Right atrium auricular region (tissue), 2 donors: ENCODE measurements at regions not wholly inside any gene's neighbourhood (a gene's known extent, or its start where the extent isn't known, plus 50 kb on each side); places are given as distances from the start of the nearest gene placed in this dataset.
"Not testable (repeated sequence)": the region's sequence is repeated elsewhere in the genome, so short reads cannot be mapped to it uniquely, and the experiment has no call there.

ENCODE experiments used
- DNase-seq: peaks from one replicate; pipeline ENCODE4 v3.0.0-alpha.2; 2019; ENCODE audit warnings: low spot score
- H3K27ac ChIP-seq, 2 donors: fragments of 200-600 bp; sonication (generic); 1 replicate in 1 of 2; 2 replicates in 1 of 2; pipeline ENCODE4 v1.5.1; 2016 to 2019
- H3K27me3 ChIP-seq, 2 donors: fragments of 200-600 bp; sonication (generic); one replicate each; pipeline versions ENCODE4 v1.5.1 to v1.6.0; 2017 to 2019
- H3K36me3 ChIP-seq: fragments of 200-600 bp; sonication (generic); one replicate; pipeline ENCODE4 v1.5.1; 2016
- H3K4me1 ChIP-seq, 2 donors: fragments of 200-600 bp; sonication (generic); one replicate each; pipeline versions ENCODE4 v1.5.1 to v1.6.0; 2017 to 2019
- H3K4me3 ChIP-seq, 2 donors: fragments of 200-600 bp; sonication (generic); 1 replicate in 1 of 2; 2 replicates in 1 of 2; pipeline ENCODE4 v1.5.1; 2017 to 2019; ENCODE audit warnings: mild to moderate bottlenecking in 1 of 2, moderate library complexity in 1 of 2
- H3K9me3 ChIP-seq, 2 donors: fragments of 200-600 bp; sonication (generic); one replicate each; pipeline ENCODE4 v1.5.1; 2019
- TF ChIP-seq, protein P1 (sequence below), 2 donors: fragments of 200-600 bp; sonication (generic); IDR thresholded peaks; one replicate each; pipeline ENCODE4 v1.5.1; 2019; ENCODE audit warnings: antibody characterized with exemption in 2 of 2

GRCh38 chr6:102918161-102918560 is 1524.7 kb downstream of the GRIK2 start:
- DNase-seq, result no peak

GRCh38 chr6:102911571-102911970 is 1518.1 kb downstream of the GRIK2 start:
- Histone ChIP-seq H3K4me1 (no peaks in the 10 kb centered on the region), H3K27ac (no peak overlapping the region), H3K4me3 (no peak overlapping the region), H3K36me3 (no peaks in the 10 kb centered on the region), H3K27me3 (no peaks in the 10 kb centered on the region), H3K9me3 (no peaks in the 10 kb centered on the region)
- TF ChIP-seq, protein P1, sequence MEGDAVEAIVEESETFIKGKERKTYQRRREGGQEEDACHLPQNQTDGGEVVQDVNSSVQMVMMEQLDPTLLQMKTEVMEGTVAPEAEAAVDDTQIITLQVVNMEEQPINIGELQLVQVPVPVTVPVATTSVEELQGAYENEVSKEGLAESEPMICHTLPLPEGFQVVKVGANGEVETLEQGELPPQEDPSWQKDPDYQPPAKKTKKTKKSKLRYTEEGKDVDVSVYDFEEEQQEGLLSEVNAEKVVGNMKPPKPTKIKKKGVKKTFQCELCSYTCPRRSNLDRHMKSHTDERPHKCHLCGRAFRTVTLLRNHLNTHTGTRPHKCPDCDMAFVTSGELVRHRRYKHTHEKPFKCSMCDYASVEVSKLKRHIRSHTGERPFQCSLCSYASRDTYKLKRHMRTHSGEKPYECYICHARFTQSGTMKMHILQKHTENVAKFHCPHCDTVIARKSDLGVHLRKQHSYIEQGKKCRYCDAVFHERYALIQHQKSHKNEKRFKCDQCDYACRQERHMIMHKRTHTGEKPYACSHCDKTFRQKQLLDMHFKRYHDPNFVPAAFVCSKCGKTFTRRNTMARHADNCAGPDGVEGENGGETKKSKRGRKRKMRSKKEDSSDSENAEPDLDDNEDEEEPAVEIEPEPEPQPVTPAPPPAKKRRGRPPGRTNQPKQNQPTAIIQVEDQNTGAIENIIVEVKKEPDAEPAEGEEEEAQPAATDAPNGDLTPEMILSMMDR (IDR thresholded peaks at IDR 0.05), result no peak
- DNase-seq, result no peak

More at GRCh38 chr6:102918161-102918560, 1524.7 kb downstream of the GRIK2 start:
- Histone ChIP-seq H3K27me3 (no peaks in the 10 kb centered on the region), H3K9me3 (no peaks in the 10 kb centered on the region), H3K4me3 (no peak overlapping the region), H3K4me1 (no peaks in the 10 kb centered on the region), H3K27ac (no peak overlapping the region), H3K36me3 (no peaks in the 10 kb centered on the region)
- TF ChIP-seq, protein P1 (IDR thresholded peaks at IDR 0.05), result no peak

GRCh38 chr6:102910701-102911139 is 1517.2 kb downstream of the GRIK2 start:
- not testable (repeated sequence) for H3K4me3 ChIP-seq, H3K27me3 ChIP-seq, H3K27ac ChIP-seq, H3K4me1 ChIP-seq, DNase-seq, H3K36me3 ChIP-seq, H3K9me3 ChIP-seq

- TF ChIP-seq, protein P1 (IDR thresholded peaks at IDR 0.05), result no peak
- Histone ChIP-seq H3K9me3 (no peaks in the 10 kb centered on the region), H3K4me1 (no peaks in the 10 kb centered on the region), H3K4me3 (no peak overlapping the region), H3K27me3 (no peaks in the 10 kb centered on the region), H3K27ac (no peak overlapping the region), H3K36me3 (no peaks in the 10 kb centered on the region)
- no peak for DNase-seq
These were observed 1513.7 kb downstream of the GRIK2 start for GRCh38 chr6:102907181-102907580.

DNA sequence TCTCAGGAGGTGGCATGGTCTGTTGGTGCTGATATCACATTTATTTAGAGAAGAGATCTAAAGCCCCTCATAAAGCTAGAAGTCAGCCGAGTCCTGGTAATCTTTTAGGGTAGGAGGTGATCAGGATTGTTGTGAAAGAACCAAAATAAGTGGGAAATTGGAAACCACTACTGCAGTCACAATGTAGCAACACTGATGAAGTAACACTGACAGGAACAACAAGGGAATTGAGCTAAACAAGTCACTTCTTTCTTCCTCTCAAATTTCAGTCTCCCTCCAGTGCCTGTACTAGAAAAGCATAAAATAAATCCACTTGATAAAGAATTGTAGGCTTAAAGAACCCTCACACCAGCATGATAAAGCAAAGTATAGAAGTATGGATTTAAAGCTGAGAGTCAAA is 1509.0 kb downstream of the GRIK2 start:
- DNase-seq, result no peak
- Histone ChIP-seq H3K27me3 (no peaks in the 10 kb centered on the region), H3K27ac (no peak overlapping the region), H3K9me3 (no peaks in the 10 kb centered on the region), H3K4me3 (no peak overlapping the region), H3K4me1 (no peaks in the 10 kb centered on the region), H3K36me3 (no peaks in the 10 kb centered on the region)
- TF ChIP-seq, protein P1 (IDR thresholded peaks at IDR 0.05), result no peak

DNA sequence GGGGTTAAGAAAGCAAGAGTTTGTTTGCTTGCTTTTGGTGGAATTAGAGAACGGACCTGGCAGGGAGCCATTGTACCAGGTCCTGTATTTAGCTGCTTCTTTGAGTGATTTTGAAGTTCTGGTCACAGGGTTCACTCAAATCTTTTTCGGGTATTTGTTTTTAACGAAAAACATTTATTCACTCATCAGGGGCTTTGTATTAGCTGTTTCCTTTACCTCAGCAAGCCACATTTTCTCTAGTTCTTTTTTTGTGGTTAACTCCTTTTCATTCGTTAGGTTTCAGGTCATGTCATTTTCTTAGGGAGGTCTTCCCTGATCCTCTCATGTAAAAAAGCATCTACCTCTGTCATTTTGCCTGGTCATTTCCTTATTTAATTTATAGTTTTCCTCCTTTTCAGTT is 1502.2 kb downstream of the GRIK2 start:
- TF ChIP-seq, protein P1 (IDR thresholded peaks at IDR 0.05), result no peak
- no peaks in the 10 kb centered on the region for H3K36me3 ChIP-seq
- DNase-seq, result no peak

More for the DNA sequence above, 1502.2 kb downstream of the GRIK2 start:
- H3K4me1 ChIP-seq, result no peaks in the 10 kb centered on the region
- H3K4me3 ChIP-seq, result no peak overlapping the region
- no peaks in the 10 kb centered on the region for H3K27me3 ChIP-seq
- no peak overlapping the region for H3K27ac ChIP-seq
- no peaks in the 10 kb centered on the region for H3K9me3 ChIP-seq
